ENCODE measurements at regions not wholly inside any gene's neighbourhood (a gene's known extent, or its start where the extent isn't known, plus 50 kb on each side); places are given as distances from the start of the nearest gene placed in this dataset.

- Histone ChIP-seq H3K4me1 (ENCODE audit: insufficient read depth, low read length) (no peaks in the 10 kb centered on the region), H3K9ac (ENCODE audit: low read length) (no peak overlapping the region), H3K27ac (ENCODE audit: low read depth, low read length) (no peak overlapping the region), H3K36me3 (ENCODE audit: insufficient read depth, low read length) (no peaks in the 10 kb centered on the region), H3K4me3 (ENCODE audit: insufficient read depth, low read depth, low read length) (no peak overlapping the region), H3K4me2 (ENCODE audit: low read length) (no peak overlapping the region), H4K20me1 (ENCODE audit: insufficient read depth, low read length) (no peaks in the 10 kb centered on the region), H3K79me2 (ENCODE audit: insufficient read depth, low read length) (no peaks in the 10 kb centered on the region), H3K27me3 (ENCODE audit: insufficient read depth, low read length) (no peaks in the 10 kb centered on the region), H3K9me3 (ENCODE audit: insufficient read depth, low read depth, low read length) (peaks cover 3% of the 10 kb centered on the region), H2AFZ (ENCODE audit: low read depth, low read length) (no peak overlapping the region)
- no peak for DNase-seq (ENCODE audit: low read depth)
- FAIRE-seq = no peak
- no peak overlapping the region for H3K27ac Mint-ChIP-seq (ENCODE audit: unreplicated experiment)
- peaks cover 3% of the 10 kb centered on the region for H3K36me3 Mint-ChIP-seq (ENCODE audit: low read depth, unreplicated experiment)
- H3K9me3 Mint-ChIP-seq (ENCODE audit: unreplicated experiment) = peaks cover 25% of the 10 kb centered on the region
- H3K4me3 Mint-ChIP-seq (ENCODE audit: unreplicated experiment) = no peak overlapping the region
- TF ChIP-seq CTCF (IDR thresholded peaks at IDR 0.05; ENCODE audit: insufficient read depth, low read depth, low read length) = no peak
- no peaks in the 10 kb centered on the region for H3K27me3 Mint-ChIP-seq (ENCODE audit: low read depth, unreplicated experiment)
- no peaks in the 10 kb centered on the region for H3K4me1 Mint-ChIP-seq (ENCODE audit: low read depth, unreplicated experiment)
These were observed 220.3 kb upstream of the STT3B start for GRCh38 chr3:31312400-31312799.

GRCh38 chr3:31314258-31314657 lies 218.5 kb upstream of the STT3B start:
- Mint-ChIP-seq H3K4me3 (ENCODE audit: unreplicated experiment) (no peak overlapping the region), H3K27ac (ENCODE audit: unreplicated experiment) (no peak overlapping the region), H3K9me3 (ENCODE audit: unreplicated experiment) (peaks cover 25% of the 10 kb centered on the region), H3K36me3 (ENCODE audit: low read depth, unreplicated experiment) (peaks cover 3% of the 10 kb centered on the region), H3K27me3 (ENCODE audit: low read depth, unreplicated experiment) (peaks cover 4% of the 10 kb centered on the region), H3K4me1 (ENCODE audit: low read depth, unreplicated experiment) (no peaks in the 10 kb centered on the region)
- FAIRE-seq (no peak), DNase-seq (ENCODE audit: low read depth) (no peak)
- Histone ChIP-seq H3K27ac (ENCODE audit: low read depth, low read length) (no peak overlapping the region), H3K9ac (ENCODE audit: low read length) (no peak overlapping the region), H4K20me1 (ENCODE audit: insufficient read depth, low read length) (no peaks in the 10 kb centered on the region), H2AFZ (ENCODE audit: low read depth, low read length) (no peak overlapping the region), H3K4me2 (ENCODE audit: low read length) (no peak overlapping the region), H3K4me3 (ENCODE audit: insufficient read depth, low read depth, low read length) (no peak overlapping the region), H3K27me3 (ENCODE audit: insufficient read depth, low read length) (no peaks in the 10 kb centered on the region), H3K4me1 (ENCODE audit: insufficient read depth, low read length) (no peaks in the 10 kb centered on the region), H3K9me3 (ENCODE audit: insufficient read depth, low read depth, low read length) (peaks cover 3% of the 10 kb centered on the region), H3K36me3 (ENCODE audit: insufficient read depth, low read length) (no peaks in the 10 kb centered on the region), H3K79me2 (ENCODE audit: insufficient read depth, low read length) (no peaks in the 10 kb centered on the region)
- TF ChIP-seq EZH2 (IDR thresholded peaks at IDR 0.05; ENCODE audit: insufficient read depth, low read length) (no peak), CTCF (IDR thresholded peaks at IDR 0.05; ENCODE audit: insufficient read depth, low read depth, low read length) (no peak)

GRCh38 chr3:31319332-31319731 lies 213.4 kb upstream of the STT3B start:
- Mint-ChIP-seq H3K27me3 (ENCODE audit: low read depth, unreplicated experiment) (peaks cover 9% of the 10 kb centered on the region), H3K4me1 (ENCODE audit: low read depth, unreplicated experiment) (no peaks in the 10 kb centered on the region), H3K27ac (ENCODE audit: unreplicated experiment) (no peak overlapping the region), H3K9me3 (ENCODE audit: unreplicated experiment) (peaks cover 22% of the 10 kb centered on the region), H3K4me3 (ENCODE audit: unreplicated experiment) (no peak overlapping the region), H3K36me3 (ENCODE audit: low read depth, unreplicated experiment) (peaks cover 3% of the 10 kb centered on the region)
- no peak for TF ChIP-seq EZH2 (IDR thresholded peaks at IDR 0.05; ENCODE audit: insufficient read depth, low read length)
- TF ChIP-seq CTCF (IDR thresholded peaks at IDR 0.05; ENCODE audit: insufficient read depth, low read depth, low read length) = no peak
- DNase-seq (ENCODE audit: low read depth) (no peak), FAIRE-seq (no peak)
- Histone ChIP-seq H3K9me3 (ENCODE audit: insufficient read depth, low read depth, low read length) (peaks cover 3% of the 10 kb centered on the region), H4K20me1 (ENCODE audit: insufficient read depth, low read length) (no peaks in the 10 kb centered on the region), H3K4me1 (ENCODE audit: insufficient read depth, low read length) (no peaks in the 10 kb centered on the region), H3K79me2 (ENCODE audit: insufficient read depth, low read length) (no peaks in the 10 kb centered on the region), H3K27ac (ENCODE audit: low read depth, low read length) (no peak overlapping the region), H3K4me3 (ENCODE audit: insufficient read depth, low read depth, low read length) (no peak overlapping the region), H3K27me3 (ENCODE audit: insufficient read depth, low read length) (peaks cover 2% of the 10 kb centered on the region), H3K9ac (ENCODE audit: low read length) (no peak overlapping the region), H3K36me3 (ENCODE audit: insufficient read depth, low read length) (no peaks in the 10 kb centered on the region), H2AFZ (ENCODE audit: low read depth, low read length) (no peak overlapping the region), H3K4me2 (ENCODE audit: low read length) (no peak overlapping the region)
